GM19239 (cell line): ENCODE measurements at regions not wholly inside any gene's neighbourhood (a gene's known extent, or its start where the extent isn't known, plus 50 kb on each side); places are given as distances from the start of the nearest gene placed in this dataset.

Experiments used
- DNase-seq: peaks from one replicate; pipeline ENCODE4 v3.0.0; 2011; ENCODE audit warnings: low spot score; ENCODE audit not compliant: insufficient read length
- FAIRE-seq: peaks from 2 replicates; lab custom pipeline; 2011; peaks lifted over from hg19 to GRCh38; lab: Jason Lieb, UNC

GRCh38 chr4:10285028-10285427, 168.4 kb upstream of the WDR1 start:
- FAIRE-seq (no peak), DNase-seq (no peak)

DNA sequence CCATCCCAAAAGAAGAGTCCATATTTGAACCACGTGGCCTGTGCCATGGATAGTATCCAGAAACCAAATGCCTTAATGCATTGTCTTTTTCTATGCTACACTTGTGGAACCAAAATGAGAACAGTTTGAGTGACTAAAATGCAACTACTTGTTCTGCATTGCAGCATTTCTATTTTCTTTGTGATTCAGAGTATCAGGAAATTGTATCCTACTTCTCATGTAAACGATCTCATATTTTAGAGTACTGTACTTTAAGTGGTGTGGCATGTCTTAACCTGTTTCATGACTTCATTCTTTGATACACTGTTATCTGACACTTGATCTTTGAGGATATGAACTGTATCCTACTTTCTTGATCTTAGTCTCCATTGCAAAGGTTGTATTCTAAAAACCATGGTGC, 167.2 kb upstream of the WDR1 start:
- FAIRE-seq (no peak), DNase-seq (no peak)

- FAIRE-seq: no peak
- DNase-seq: no peak
These were observed 165.4 kb upstream of the WDR1 start for GRCh38 chr4:10281996-10282395.

DNA sequence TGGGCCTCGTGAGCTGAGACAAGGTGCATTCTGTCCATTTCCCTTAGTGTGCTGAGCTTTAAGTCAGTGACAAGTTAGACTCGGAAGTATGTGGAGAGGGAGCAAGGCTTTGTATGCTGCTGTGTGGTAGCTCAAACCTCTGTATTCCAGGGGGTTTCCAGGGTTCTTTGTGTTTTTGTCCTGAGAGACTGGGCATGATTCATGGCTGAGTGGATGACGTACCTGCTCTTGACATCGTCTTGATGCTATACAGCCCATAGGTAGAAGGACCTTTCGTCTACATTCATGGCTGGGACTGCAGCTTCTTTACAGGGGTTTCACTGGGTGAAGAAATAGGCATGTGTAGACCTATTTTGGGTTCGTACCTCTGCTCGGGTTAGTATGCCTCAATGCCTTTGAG, 162.7 kb upstream of the WDR1 start:
- FAIRE-seq (no peak), DNase-seq (no peak)

DNA sequence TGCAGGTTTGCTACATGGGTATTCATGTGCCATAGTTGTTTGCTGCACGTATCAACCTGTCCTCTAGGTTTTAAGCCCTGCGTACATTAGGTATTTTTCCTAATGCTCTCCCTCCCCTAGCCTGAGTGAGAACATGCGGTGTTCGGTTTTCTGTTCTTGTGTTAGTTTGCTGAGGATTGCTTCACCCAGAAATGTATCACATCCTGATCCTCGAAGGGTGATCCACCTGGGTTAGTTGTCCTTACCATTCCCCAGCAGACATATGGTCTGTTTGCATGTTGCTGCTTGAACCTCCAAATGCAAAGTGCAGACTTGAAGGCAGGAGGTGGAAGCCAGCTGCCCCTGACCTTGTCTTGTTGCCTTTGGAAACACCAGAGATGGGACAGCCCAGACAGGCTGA, 161.5 kb upstream of the WDR1 start:
- FAIRE-seq (no peak), DNase-seq (no peak)

DNA sequence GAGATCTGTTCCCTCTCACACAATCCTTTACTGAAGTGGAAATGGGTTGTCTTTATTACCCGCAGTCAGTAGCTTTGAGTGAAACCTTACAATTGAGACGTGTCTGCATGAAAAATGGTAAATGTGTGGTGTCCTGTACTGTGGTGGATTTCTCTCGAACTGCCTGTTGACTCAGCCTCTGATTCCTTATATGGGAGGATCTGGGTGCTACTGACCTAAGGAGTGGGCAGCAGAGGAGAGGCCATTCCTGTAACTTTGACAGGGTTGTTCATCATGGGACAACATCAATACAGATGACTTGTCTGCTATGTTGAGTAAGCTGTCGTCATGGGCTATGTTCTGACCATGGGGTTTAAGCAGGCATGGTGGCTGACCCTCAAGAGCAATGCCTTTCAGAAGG, 159.6 kb upstream of the WDR1 start:
- no peak for DNase-seq
- FAIRE-seq: no peak

- FAIRE-seq: no peak
- no peak for DNase-seq
These were observed 159.1 kb upstream of the WDR1 start for GRCh38 chr4:10275696-10276095.

GRCh38 chr4:10273030-10273429, 156.4 kb upstream of the WDR1 start:
- DNase-seq (no peak), FAIRE-seq (no peak)

DNA sequence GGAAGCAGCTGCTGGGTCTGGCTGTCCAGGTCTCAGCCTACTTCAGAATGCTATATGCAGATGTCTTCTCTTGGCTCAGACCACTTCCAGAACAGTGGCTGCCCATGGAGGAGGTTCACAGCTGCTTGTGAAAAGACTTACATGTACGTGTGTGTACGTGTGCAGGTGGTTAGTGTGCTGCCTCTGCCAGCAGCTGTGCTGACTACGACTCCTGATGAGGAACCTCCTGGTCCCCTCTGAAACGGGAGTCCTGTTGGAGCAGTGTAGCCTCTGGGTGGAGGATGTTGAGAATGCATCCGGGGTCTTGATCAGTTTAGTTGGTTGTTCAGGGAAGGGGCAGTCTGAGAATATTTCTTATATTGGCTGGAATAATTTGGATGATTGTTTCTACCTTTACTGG, 155.9 kb upstream of the WDR1 start:
- DNase-seq: no peak
- no peak for FAIRE-seq

- no peak for DNase-seq
- FAIRE-seq: no peak
These were observed 150.5 kb upstream of the WDR1 start for GRCh38 chr4:10267066-10267465.

DNA sequence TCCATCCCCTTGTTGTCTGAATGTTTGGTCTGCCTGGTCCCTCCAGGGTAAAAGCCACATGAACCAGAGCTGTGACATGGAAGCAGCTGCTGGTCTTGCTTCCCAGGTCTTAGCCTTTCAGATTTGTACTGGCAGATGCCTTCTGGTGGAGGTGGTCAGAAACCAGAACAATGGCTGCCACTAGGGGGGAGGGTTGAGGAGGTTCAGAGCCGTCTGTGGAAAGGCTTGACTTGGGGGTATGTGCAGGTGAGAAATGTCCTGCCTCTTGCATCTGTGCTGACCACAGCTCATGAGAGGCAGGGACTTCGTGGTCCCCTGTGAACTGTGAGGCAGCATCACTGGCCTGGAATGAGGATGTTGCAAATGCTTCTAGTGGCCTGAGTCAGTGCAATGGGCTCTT, 144.2 kb upstream of the WDR1 start:
- DNase-seq: no peak
- FAIRE-seq: no peak

DNA sequence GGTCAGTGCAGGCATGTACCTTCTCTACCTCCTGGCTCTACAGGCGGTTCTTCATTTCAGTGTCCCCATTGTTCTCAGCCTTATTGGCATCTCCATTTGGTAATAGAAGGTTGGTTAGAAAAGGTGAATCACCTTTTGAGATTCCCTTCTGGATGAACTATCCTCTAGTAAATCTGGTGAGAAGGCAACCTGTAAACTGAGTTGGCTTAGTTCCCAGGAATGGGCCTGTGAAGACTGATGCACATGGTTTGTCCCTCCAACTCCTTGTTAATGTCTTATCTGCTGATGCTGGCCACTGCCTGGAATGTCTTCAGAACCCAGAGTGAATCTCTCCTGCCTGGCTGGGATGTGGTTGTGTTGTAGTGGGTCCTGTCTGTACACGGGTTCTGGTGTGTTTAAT, 143.4 kb upstream of the WDR1 start:
- FAIRE-seq (no peak), DNase-seq (no peak)

- DNase-seq: no peak
- FAIRE-seq: no peak
These were observed 139.6 kb upstream of the WDR1 start for GRCh38 chr4:10256203-10256602.

DNA sequence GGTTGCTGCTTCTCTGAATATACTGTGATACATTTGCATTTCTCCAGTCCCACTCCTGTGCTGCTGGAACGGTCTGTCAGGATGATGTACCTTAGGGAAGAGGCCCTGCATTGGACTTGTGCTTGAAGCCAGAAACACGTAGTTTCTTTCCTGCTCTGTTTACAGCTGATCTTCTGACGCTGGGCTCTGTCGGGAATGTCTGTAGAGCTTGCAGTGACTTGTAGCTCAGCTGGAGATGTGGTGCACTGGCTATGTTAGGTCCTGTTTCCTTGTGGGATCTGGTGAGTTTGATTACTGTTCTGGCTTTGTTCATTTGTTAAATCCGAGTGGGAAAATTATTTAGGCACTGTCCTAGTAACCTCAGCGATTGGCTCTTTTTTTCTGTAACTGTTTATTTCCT, 137.2 kb upstream of the WDR1 start:
- DNase-seq: no peak
- FAIRE-seq: no peak

DNA sequence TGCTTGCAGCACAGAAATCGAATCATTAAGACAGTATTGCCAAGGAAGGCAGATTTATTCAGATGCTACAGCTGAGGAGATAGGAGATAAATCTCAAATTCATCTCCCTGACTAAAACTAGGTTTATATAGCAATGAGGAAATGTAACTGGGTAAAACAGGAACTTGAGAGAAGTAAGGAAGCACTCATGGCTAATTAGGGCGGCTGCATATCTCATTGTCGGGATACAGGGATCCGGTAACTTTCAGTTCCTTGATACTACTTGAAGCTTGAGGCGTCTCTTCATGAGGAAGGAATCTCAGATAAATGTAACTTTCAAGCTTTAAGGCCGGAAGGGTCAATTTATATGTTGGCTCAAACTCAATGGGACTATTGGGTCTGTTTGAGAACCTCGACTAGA, 129.2 kb upstream of the WDR1 start:
- FAIRE-seq (no peak), DNase-seq (no peak)

DNA sequence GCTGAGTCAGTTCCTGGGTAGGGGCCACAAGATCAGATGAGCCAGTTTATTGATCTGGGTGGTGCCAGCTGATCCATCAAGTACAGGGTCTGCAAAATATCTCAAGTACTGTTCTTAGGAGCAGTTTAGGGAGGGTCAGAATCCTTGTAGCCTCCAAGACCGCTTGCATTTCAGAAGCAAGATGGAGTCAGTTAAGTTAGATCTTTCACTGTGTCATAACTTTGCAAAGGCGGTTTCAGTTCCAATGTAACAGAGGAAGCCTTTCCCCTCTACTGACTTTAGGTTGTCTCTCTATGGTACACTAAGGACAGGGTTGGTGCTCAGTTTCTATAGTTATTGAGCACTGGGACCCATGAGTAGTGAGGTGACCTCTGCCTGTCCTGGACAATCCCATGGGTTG, 127.3 kb upstream of the WDR1 start:
- FAIRE-seq: no peak
- no peak for DNase-seq

- no peak for FAIRE-seq
- no peak for DNase-seq
These were observed 124.1 kb upstream of the WDR1 start for GRCh38 chr4:10240691-10241090.

GRCh38 chr4:10239982-10240654, 123.5 kb upstream of the WDR1 start:
- DNase-seq (no peak), FAIRE-seq (no peak)

DNA sequence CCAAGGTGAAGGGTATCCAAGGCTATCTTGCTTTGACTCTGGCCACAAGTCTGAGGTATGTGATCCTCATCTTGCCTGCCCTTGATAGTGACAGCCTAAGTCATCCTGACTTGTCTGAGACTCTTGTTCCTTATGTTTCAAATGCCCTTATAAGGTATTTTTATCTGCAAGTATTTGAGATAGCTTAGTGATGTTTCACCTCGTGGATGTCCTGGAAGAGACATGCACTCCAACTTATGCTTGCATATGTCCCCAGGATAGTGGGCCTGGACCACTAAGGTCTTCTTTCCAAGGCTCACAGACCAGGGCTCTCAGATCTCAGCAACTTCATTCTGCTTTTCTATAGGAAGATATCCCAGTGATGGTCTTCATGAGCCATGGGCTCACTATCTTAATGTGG, 120.5 kb upstream of the WDR1 start:
- FAIRE-seq: no peak
- no peak for DNase-seq

DNA sequence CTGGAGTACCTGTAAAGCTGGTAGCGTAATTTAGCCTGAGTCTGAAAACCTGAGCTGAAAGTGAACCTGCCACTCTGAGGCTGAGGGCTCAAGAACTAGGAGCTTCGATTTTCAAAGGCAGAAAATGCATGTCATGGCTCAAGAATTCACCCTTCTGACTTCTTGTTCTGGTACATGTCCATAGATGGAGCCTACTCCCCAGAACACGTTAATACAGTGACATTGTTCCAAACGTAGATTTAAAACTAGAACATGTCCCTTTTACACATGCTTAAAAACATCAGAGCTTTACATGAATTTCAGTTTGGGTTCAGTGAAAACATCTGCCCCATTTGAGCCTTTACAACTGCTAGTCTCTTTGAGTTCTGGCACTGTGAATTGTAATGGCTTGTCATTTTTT, 115.5 kb upstream of the WDR1 start:
- no peak for DNase-seq
- no peak for FAIRE-seq

DNA sequence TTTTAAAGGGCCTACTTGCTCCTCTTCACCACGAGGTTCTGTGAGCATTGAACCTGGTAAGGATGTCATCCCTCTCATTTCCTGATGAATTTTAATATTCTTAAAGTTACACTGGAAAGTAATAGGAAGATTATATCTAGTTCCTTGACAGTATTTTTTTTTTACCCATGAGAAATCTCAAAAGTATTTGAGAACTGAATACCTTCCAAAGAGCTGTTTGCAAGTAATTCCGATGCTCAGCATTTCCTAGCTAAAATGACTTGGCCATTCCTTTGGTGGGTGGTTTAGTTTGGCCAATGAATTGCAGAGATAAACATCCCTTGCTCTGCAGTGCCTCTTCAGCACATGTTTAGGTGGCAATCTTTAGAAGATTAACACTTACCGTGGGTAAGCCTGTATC, 110.2 kb upstream of the WDR1 start:
- FAIRE-seq (no peak), DNase-seq (no peak)

GRCh38 chr4:10225096-10225495, 108.5 kb upstream of the WDR1 start:
- DNase-seq (no peak), FAIRE-seq (no peak)

DNA sequence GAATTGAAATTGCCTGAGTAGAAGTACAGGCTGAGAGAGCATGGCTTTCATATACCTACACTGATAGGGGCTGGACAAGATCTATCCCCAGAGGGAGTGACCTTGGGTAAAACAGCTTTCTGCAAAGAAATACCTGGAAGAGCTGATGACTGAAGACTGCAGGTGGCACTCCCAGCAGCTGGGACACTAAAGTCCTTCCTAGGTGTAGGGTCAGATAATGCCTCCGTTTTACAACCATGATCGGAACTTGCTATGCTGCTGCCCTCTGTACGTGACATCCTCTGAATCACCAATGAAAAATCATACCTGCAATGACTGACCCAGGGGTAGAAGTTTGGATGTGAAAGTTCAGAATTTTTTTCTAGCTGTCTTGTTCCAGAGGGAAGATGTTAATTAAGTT, 107.2 kb upstream of the WDR1 start:
- DNase-seq (no peak), FAIRE-seq (no peak)
